SJSA1 (cell line): ENCODE measurements at regions not wholly inside any gene's neighbourhood (a gene's known extent, or its start where the extent isn't known, plus 50 kb on each side); places are given as distances from the start of the nearest gene placed in this dataset.

Source experiments
- DNase-seq, 2 experiments: peaks; one replicate each; pipeline ENCODE4 v3.0.0-alpha.2; 2015 to 2020; ENCODE audit warnings: low spot score in 2 of 2, low read depth in 1 of 2
- H3K27ac ChIP-seq: fragments of 250-450 bp; sonication (Bioruptor Pico); 2 replicates; pipeline ENCODE4 v1.5.1; 2020; ENCODE audit warnings: mild to moderate bottlenecking, moderate library complexity
- H3K27me3 ChIP-seq: fragments of 250-450 bp; sonication (Bioruptor Pico); replicated peaks from 2 replicates; pipeline ENCODE4 v1.5.1; 2020; ENCODE audit warnings: mild to moderate bottlenecking, moderate library complexity
- H3K36me3 ChIP-seq: fragments of 250-450 bp; sonication (Bioruptor Pico); 2 replicates; pipeline ENCODE4 v1.5.1; 2020; ENCODE audit warnings: mild to moderate bottlenecking
- H3K4me1 ChIP-seq: fragments of 250-450 bp; sonication (Bioruptor Pico); replicated peaks from 2 replicates; pipeline ENCODE4 v1.6.1; 2021; ENCODE audit warnings: mild to moderate bottlenecking
- H3K4me3 ChIP-seq: fragments of 250-450 bp; sonication (Bioruptor Pico); 2 replicates; pipeline ENCODE4 v1.5.1; 2020; ENCODE audit warnings: mild to moderate bottlenecking
- H3K9me3 ChIP-seq: fragments of 250-450 bp; sonication (Bioruptor Pico); replicated peaks from 2 replicates; pipeline ENCODE4 v1.5.1; 2020; ENCODE audit warnings: mild to moderate bottlenecking

DNA sequence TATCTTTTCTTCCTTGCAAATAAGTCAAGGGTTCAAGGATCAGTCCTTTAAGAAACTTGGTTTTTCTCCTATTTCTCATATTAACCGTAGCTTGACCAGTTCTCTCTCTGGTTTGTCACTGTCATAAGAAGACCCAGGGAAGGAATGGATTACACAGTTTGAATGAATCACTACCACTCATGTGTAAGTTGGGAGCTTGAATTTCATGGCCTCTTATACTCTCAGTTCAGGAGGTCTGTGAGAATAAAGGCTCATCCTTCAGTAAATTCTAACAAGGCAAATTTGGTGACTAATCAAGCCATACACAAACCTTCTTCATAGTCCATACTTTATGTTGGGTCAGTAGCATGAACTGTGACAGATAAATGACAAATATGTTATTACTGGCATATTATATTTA, 323.1 kb upstream of the ACTBL2 start:
- Histone ChIP-seq H3K4me3 (no peak overlapping the region), H3K36me3 (no peaks in the 10 kb centered on the region), H3K4me1 (peaks cover 34% of the 10 kb centered on the region), H3K27me3 (no peaks in the 10 kb centered on the region), H3K27ac (no peak overlapping the region; the same call in 1 of the 2 replicates), H3K9me3 (no peaks in the 10 kb centered on the region)
- DNase-seq, result no peak

- Histone ChIP-seq H3K9me3 (no peaks in the 10 kb centered on the region), H3K36me3 (no peaks in the 10 kb centered on the region), H3K4me1 (peaks cover 34% of the 10 kb centered on the region), H3K4me3 (no peak overlapping the region), H3K27me3 (no peaks in the 10 kb centered on the region), H3K27ac (peak overlapping the region; percentile 92)
- DNase-seq, result no peak
These were observed 322.6 kb upstream of the ACTBL2 start for GRCh38 chr5:57805170-57805569.

GRCh38 chr5:57804505-57804904, 321.9 kb upstream of the ACTBL2 start:
- H3K27me3 ChIP-seq, result no peaks in the 10 kb centered on the region
- H3K27ac ChIP-seq, result peak overlapping the region; percentile 92

DNA sequence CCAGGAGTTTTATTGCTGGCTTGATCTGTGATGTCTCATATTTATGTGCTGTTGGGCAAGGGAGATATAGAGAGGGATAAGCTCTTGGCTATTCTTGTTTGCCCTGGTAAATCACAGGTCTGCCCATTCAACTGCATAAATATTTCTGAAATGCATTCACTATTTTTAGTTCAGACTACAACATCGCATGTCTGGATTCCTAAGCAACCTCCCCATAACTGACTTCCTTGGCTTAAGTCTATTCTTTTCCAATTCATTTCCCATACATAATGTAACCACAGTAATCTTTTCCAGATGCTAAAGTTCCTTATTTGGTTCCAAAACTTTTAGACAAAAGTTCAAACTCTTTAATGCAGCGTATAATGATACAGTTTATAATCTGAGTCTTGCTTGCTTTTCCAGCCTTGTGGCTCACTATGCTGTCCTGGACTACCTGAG, 321.4 kb upstream of the ACTBL2 start:
- Histone ChIP-seq H3K36me3 (no peaks in the 10 kb centered on the region), H3K4me1 (peaks cover 30% of the 10 kb centered on the region), H3K9me3 (no peaks in the 10 kb centered on the region), H3K27me3 (no peaks in the 10 kb centered on the region), H3K27ac (peak overlapping the region; percentile 92), H3K4me3 (no peak overlapping the region)
- peak in 1 of 2 experiments; percentile 77 for DNase-seq

More at GRCh38 chr5:57804505-57804904, 321.9 kb upstream of the ACTBL2 start:
- DNase-seq, result no peak
- Histone ChIP-seq H3K4me1 (peaks cover 34% of the 10 kb centered on the region), H3K4me3 (no peak overlapping the region), H3K9me3 (no peaks in the 10 kb centered on the region), H3K36me3 (no peaks in the 10 kb centered on the region)

- no peak overlapping the region for H3K4me3 ChIP-seq
- H3K4me1 ChIP-seq, result peaks cover 29% of the 10 kb centered on the region
- no peak overlapping the region for H3K27ac ChIP-seq
- no peaks in the 10 kb centered on the region for H3K9me3 ChIP-seq
- no peaks in the 10 kb centered on the region for H3K27me3 ChIP-seq
- no peak for DNase-seq
- no peaks in the 10 kb centered on the region for H3K36me3 ChIP-seq
These were observed 319.5 kb upstream of the ACTBL2 start for GRCh38 chr5:57802131-57802530.

DNA sequence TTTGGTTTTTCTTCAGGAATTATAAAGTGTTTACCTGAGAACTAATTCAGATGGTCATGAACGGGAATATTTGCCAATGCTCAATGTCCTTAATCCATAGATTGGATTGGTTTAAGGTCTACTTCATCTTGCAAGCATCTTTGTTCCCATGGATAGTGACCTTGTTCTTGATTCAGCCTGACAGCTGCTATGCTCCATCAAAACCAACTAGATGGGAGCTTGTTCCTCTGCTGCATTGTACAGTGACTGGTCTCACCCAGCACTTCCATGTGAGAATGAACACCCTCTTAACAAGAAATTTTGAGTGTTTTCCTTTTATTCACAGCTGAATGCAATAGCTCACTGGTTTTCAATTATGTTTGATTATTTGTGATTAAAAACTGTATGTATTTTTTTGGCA, 312.6 kb upstream of the ACTBL2 start:
- no peaks in the 10 kb centered on the region for H3K27me3 ChIP-seq
- H3K4me1 ChIP-seq, result no peaks in the 10 kb centered on the region
- H3K27ac ChIP-seq, result no peak overlapping the region
- no peak overlapping the region for H3K4me3 ChIP-seq
- no peaks in the 10 kb centered on the region for H3K36me3 ChIP-seq
- no peaks in the 10 kb centered on the region for H3K9me3 ChIP-seq
- no peak for DNase-seq

GRCh38 chr5:57791875-57792274, 309.3 kb upstream of the ACTBL2 start:
- Histone ChIP-seq H3K4me3 (no peak overlapping the region), H3K27ac (no peak overlapping the region)

GRCh38 chr5:57785946-57786345, 303.3 kb upstream of the ACTBL2 start:
- Histone ChIP-seq H3K36me3 (no peaks in the 10 kb centered on the region), H3K27ac (no peak overlapping the region), H3K27me3 (no peaks in the 10 kb centered on the region), H3K4me3 (no peak overlapping the region), H3K4me1 (peaks cover 21% of the 10 kb centered on the region), H3K9me3 (no peaks in the 10 kb centered on the region)
- DNase-seq, result no peak

More at GRCh38 chr5:57791875-57792274, 309.3 kb upstream of the ACTBL2 start:
- DNase-seq, result no peak
- no peaks in the 10 kb centered on the region for H3K9me3 ChIP-seq
- no peaks in the 10 kb centered on the region for H3K36me3 ChIP-seq
- no peaks in the 10 kb centered on the region; the same call in 1 of the 2 replicates for H3K4me1 ChIP-seq
- H3K27me3 ChIP-seq, result no peaks in the 10 kb centered on the region

GRCh38 chr5:57784121-57784520, 301.5 kb upstream of the ACTBL2 start:
- no peaks in the 10 kb centered on the region for H3K27me3 ChIP-seq
- H3K27ac ChIP-seq, result peak overlapping the region; percentile 79
- DNase-seq, result no peak
- H3K4me1 ChIP-seq, result peaks cover 37% of the 10 kb centered on the region
- no peaks in the 10 kb centered on the region for H3K9me3 ChIP-seq
- no peak overlapping the region for H3K4me3 ChIP-seq
- no peaks in the 10 kb centered on the region for H3K36me3 ChIP-seq

DNA sequence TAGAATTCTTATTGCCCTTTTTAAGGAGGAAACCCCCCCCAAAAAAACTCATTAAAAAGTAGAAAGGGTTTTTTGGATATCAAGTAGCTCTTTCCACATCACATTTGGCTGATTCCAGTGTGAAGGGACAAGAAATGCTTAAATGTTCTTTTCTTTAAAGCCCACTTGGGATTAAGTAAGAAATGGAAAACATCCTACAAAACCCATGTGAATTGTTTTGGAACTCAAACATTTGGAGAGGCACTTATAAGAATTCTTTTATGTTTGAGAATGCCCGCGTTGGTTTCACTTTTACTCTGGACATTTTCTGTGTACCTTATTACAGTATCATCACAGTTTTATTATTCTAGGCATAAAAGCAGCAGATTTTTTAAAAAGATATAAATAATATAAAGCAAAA, 301.1 kb upstream of the ACTBL2 start:
- no peaks in the 10 kb centered on the region for H3K36me3 ChIP-seq
- peaks cover 41% of the 10 kb centered on the region for H3K4me1 ChIP-seq
- DNase-seq, result peak in 1 of 2 experiments; percentile 49
- peak overlapping the region; percentile 79 for H3K27ac ChIP-seq
- no peaks in the 10 kb centered on the region for H3K9me3 ChIP-seq
- H3K4me3 ChIP-seq, result peak overlapping the region; percentile 15
- no peaks in the 10 kb centered on the region for H3K27me3 ChIP-seq

DNA sequence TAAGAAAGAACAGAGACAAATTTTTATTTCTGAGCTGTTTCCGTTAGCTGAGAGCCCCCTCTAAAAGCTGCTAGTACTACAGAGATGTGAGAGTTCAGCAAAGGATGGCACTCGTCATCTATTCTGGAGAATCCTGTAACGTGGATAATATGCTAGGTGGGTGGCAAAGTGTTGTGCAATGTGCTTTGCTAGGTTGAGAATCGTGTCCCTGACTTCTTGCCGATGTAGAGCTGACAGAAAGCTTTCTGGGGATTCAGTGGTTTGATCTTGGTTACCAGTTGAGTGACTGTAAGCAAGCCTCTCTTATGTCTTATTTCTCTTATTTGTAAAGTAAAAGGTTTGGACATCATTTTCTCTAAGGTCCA, 298.3 kb upstream of the ACTBL2 start:
- Histone ChIP-seq H3K4me3 (no peak overlapping the region), H3K4me1 (peaks cover 55% of the 10 kb centered on the region), H3K36me3 (no peaks in the 10 kb centered on the region), H3K27ac (no peak overlapping the region), H3K27me3 (no peaks in the 10 kb centered on the region), H3K9me3 (no peaks in the 10 kb centered on the region)
- DNase-seq, result no peak

DNA sequence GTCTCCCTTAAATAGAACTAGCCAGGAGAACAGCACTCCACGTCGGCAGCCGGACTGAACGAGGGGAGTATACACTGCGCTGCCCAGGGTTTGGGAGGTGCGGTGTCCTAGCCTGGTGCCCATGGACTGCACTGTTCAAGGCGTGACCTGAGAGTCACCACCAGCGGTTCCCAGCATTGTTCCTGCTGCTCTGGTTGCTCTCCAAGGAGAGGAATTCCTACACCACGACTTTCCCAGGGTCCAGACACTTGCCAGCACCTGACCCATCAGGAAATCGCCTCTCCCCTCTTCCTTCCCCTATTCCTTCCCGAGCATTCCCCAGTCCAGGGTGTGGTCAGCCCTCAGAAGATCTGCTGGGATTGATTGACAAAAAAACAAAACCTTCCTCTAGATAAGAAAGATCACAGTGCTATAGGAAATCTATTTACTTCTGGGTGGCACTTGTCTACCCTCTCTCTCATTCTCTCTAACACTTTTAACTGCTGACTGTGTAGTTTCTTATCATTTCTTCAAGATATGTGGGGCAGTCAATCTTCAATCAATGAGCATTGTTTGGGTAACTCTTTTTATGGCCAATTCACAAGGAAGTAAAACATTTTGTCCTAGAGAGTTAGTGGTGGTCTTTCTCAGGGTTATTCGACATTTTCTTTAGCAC, 297.8 kb upstream of the ACTBL2 start:
- H3K9me3 ChIP-seq, result no peaks in the 10 kb centered on the region
- DNase-seq, result peak in 1 of 2 experiments; percentile 31
- H3K4me1 ChIP-seq, result peaks cover 55% of the 10 kb centered on the region
- H3K36me3 ChIP-seq, result no peaks in the 10 kb centered on the region
- H3K27ac ChIP-seq, result peak overlapping the region; percentile 54; the same call in 1 of the 2 replicates
- H3K27me3 ChIP-seq, result no peaks in the 10 kb centered on the region
- H3K4me3 ChIP-seq, result no peak overlapping the region

DNA sequence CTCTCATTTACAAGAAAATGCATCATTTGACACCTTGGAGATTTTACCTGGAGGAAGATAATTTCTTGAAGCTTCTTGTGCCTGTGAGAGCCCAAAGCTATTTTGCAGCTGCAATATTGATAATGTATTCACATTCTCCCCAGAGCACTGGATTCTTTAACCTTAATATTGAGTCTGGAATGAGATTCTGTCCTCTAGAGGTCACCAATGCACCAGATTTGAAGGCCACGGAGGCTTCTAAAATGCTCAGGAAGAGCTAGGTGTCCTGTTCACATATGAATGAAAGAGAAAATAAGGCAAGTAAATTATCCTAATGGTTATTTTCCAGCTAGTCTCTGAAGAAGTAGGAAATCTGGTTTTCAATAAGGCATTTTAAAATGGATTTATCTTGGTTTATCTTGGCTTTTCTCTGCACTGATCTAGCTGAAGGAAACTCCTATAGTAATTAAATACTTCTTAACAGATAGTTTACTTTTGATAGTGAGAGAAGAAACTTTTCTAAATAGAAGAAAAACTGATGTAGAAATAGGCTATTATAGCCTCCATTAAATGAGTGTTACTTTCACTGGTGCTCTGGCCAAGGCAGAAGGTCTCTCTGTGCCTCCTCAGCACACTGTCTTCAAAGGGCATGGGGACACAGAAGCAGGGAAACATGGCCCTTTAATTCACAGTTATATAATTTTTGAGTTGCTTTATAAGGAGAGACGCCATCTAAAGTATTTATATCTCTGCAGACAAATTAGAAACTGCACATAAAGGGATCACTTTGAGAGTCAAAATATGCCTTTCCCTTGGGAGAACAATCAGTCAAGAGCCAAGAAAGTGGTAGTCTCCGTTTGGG, 297.0 kb upstream of the ACTBL2 start:
- DNase-seq, result peak; percentile 64 to 79
- H3K27ac ChIP-seq, result peak overlapping the region; percentile 54

GRCh38 chr5:57778501-57779091, 296.0 kb upstream of the ACTBL2 start:
- Histone ChIP-seq H3K27ac (no peak overlapping the region), H3K4me3 (no peak overlapping the region), H3K4me1 (peaks cover 45% of the 10 kb centered on the region), H3K27me3 (no peaks in the 10 kb centered on the region), H3K9me3 (no peaks in the 10 kb centered on the region), H3K36me3 (no peaks in the 10 kb centered on the region)
- no peak for DNase-seq

More for the DNA sequence above, 297.0 kb upstream of the ACTBL2 start:
- no peaks in the 10 kb centered on the region for H3K9me3 ChIP-seq
- no peak overlapping the region for H3K4me3 ChIP-seq
- no peaks in the 10 kb centered on the region for H3K36me3 ChIP-seq
- no peaks in the 10 kb centered on the region for H3K27me3 ChIP-seq
- H3K4me1 ChIP-seq, result peaks cover 53% of the 10 kb centered on the region
